NCI-H510A (cell line): ENCODE measurements at regions not wholly inside any gene's neighbourhood (a gene's known extent, or its start where the extent isn't known, plus 50 kb on each side); places are given as distances from the start of the nearest gene placed in this dataset.
"Not testable (repeated sequence)": the region's sequence is repeated elsewhere in the genome, so short reads cannot be mapped to it uniquely, and the experiment has no call there.

Experiments
- DNase-seq: peaks from one replicate; lab custom pipeline; 2025; lab: John Stamatoyannopoulos, UW

GRCh38 chr3:21989341-21990042 is 238.5 kb upstream of the ZNF385D start:
- DNase-seq: no peak

GRCh38 chr3:21991061-21991460 is 240.1 kb upstream of the ZNF385D start:
- DNase-seq: no peak

GRCh38 chr3:21995079-21995607 is 244.1 kb upstream of the ZNF385D start:
- no peak for DNase-seq

- no peak for DNase-seq
Measured at GRCh38 chr3:22007368-22007767, 256.4 kb upstream of the ZNF385D start.

- DNase-seq: no peak
Measured at GRCh38 chr3:22010997-22011396, 260.0 kb upstream of the ZNF385D start.

- no peak for DNase-seq
Measured at GRCh38 chr3:22012471-22012870, 261.5 kb upstream of the ZNF385D start.

- DNase-seq: no peak
Measured at GRCh38 chr3:22013641-22014040, 262.6 kb upstream of the ZNF385D start.

- DNase-seq: no peak
Measured at GRCh38 chr3:22016197-22016596, 265.2 kb upstream of the ZNF385D start.

- not testable (repeated sequence) for DNase-seq
Measured at GRCh38 chr3:22024638-22025037, 273.6 kb upstream of the ZNF385D start.

GRCh38 chr3:22029480-22029879 is 278.5 kb upstream of the ZNF385D start:
- DNase-seq: no peak

GRCh38 chr3:22039161-22039560 is 288.2 kb upstream of the ZNF385D start:
- no peak for DNase-seq

- no peak for DNase-seq
Measured at GRCh38 chr3:22040150-22040549, 289.1 kb upstream of the ZNF385D start.

- no peak for DNase-seq
Measured at GRCh38 chr3:22045882-22046281, 294.9 kb upstream of the ZNF385D start.

- DNase-seq: no peak
Measured at GRCh38 chr3:22063500-22063899, 312.5 kb upstream of the ZNF385D start.

- no peak for DNase-seq
Measured at GRCh38 chr3:22068619-22069018, 317.6 kb upstream of the ZNF385D start.

GRCh38 chr3:22088204-22088603 is 337.2 kb upstream of the ZNF385D start:
- no peak for DNase-seq

GRCh38 chr3:22089284-22089683 is 338.3 kb upstream of the ZNF385D start:
- DNase-seq: peak; percentile 20

GRCh38 chr3:22091329-22091728 is 340.3 kb upstream of the ZNF385D start:
- DNase-seq: no peak

- no peak for DNase-seq
Measured at GRCh38 chr3:22098021-22098420, 347.0 kb upstream of the ZNF385D start.

GRCh38 chr3:22101351-22101750 is 350.3 kb upstream of the ZNF385D start:
- DNase-seq: no peak

GRCh38 chr3:22101811-22102210 is 350.8 kb upstream of the ZNF385D start:
- DNase-seq: no peak

- DNase-seq: no peak
Measured at GRCh38 chr3:22103423-22103822, 352.4 kb upstream of the ZNF385D start.

- DNase-seq: no peak
Measured at GRCh38 chr3:22106213-22106896, 355.3 kb upstream of the ZNF385D start.

GRCh38 chr3:22111226-22111625 is 360.2 kb upstream of the ZNF385D start:
- no peak for DNase-seq
